ENCODE measurements at regions not wholly inside any gene's neighbourhood (a gene's known extent, or its start where the extent isn't known, plus 50 kb on each side); places are given as distances from the start of the nearest gene placed in this dataset.

DNA sequence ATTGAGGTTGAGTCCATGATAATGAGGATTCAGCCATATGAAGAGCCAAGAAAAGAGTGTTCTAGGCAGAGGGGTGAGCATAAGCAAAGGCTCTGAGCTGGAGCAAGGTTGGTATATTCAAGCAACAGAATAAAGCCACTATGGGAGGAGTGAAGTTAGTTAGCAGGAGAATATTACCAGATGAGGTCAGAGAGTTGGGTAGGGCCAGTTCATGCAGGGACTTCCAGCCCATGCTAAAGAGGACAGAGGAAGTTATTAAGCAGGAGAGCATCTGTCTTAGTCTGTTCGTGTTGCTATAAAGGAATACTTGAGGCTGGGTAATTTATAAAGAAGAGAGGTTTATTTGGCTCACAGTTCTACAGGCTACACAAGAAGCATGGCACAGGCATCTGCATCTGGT lies 57.1 kb upstream of the ATG10 start:
- no peak for DNase-seq (ENCODE audit: low read depth in 4 of 4, low spot score in 2 of 4)

- no peak for DNase-seq (ENCODE audit: low read depth in 4 of 4, low spot score in 2 of 4)
Measured at GRCh38 chr5:81912933-81913332, 58.9 kb upstream of the ATG10 start.

DNA sequence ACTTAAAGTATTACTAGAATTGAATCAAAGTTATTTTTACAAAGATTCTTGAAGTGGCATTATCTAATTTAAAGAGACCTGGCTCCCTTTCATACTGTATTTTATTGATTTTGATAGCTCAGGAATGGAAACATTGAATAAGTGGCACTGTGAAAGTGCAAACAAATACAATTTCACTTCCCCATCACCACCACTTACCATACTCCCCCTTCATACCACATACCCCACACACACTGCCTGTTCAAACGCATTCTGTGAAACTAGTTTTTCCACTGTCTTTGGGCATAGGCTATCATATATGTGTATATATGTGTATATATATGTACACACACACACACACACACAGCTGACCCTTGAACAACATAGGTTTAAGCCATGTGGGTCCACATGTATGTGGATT lies 62.1 kb upstream of the ATG10 start:
- DNase-seq (ENCODE audit: low read depth in 4 of 4, low spot score in 2 of 4), result no peak

DNA sequence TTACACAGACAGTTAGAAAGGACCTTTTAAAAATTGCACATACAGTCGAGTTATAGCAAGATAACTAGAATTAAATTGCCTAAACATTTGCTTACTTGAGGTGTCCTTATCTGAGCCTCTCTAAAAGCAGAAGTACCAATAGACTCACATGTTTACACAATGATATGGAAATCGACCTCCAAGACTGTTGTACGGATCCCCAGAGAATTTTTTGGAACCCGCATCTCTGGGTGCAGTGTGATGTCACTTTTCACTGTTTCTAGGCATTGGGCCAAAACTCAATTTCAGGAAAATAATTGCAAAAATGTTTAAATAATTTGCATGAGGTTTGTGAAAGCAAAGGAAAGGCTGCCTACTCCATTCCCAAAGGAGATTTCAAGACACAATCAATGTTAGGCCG lies 63.1 kb upstream of the ATG10 start:
- no peak for DNase-seq (ENCODE audit: low read depth in 4 of 4, low spot score in 2 of 4)

GRCh38 chr5:81908044-81908443 lies 63.8 kb upstream of the ATG10 start:
- DNase-seq (ENCODE audit: low read depth in 4 of 4, low spot score in 2 of 4), result no peak

DNA sequence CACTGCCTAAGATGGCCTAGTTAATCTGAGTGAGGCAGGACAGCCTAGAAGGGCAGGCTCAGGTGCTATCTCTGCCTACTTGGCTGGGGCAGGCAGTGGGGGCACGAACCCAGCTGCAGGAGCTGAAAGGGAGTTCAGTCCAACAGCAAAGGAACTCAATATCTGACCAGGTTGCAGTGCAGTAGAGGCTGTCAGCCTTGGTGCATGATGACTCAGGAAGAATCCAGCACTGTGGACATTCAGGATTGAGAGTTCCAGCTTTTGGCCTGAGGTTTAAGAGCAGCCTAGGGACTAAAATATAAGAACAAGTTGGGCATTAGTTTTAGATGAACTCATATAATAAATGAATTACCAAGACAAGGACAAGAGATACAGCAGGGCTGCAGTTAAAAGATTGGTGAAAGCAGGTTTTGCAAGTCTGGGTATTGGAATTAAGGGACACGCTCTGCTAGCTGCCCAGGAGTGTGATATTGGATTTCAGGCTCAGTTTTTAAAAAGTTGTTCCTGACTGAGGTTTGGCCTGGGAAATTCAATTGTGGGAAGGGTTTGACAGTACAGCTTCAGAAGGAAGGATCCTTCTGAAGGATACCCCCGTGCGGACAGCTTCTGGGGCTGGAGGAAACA lies 64.7 kb upstream of the ATG10 start:
- DNase-seq (ENCODE audit: low read depth in 4 of 4, low spot score in 2 of 4), result peak in 2 of 4 donors; percentile 13 to 28

DNA sequence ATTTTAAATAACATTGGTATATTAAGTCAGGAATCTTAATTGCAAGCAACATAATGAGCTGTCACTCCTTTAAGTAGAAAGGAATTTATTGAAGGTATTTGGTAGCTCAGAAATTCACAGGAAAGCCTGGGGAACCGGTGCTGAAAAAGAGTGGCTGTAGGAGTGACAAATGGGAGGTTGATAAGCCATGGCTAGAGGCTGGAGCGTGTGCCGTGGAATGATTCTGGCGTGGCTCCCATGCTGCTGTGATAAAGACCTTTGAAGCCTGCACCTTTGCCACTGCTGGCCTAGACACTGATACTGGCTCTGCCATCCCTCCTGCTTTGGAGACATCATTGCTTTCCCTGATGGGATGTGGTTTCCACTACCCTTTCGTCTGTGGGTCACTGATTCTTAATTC lies 65.7 kb upstream of the ATG10 start:
- no peak for DNase-seq (ENCODE audit: low read depth in 4 of 4, low spot score in 2 of 4)

DNA sequence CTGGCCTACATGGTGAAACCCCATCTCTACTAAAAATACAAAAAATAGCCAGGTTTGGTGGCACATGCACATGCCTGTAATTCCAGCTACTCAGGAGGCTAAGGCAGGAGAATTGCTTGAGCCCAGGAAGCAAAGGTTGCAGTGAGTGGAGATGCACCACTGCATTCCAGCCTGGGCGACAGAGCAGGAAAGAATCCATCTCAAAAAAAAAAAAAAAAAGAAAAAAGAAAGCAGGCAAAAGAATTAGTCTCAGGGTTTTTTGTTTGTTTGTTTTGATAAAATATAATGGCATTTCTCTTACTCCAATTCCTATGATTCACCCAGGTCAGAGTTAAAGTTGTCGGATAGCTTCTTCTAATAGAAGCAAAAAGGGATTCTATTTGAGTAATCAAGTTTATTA lies 67.0 kb upstream of the ATG10 start:
- no peak for DNase-seq (ENCODE audit: low read depth in 4 of 4, low spot score in 2 of 4)

- no peak for DNase-seq (ENCODE audit: low read depth in 4 of 4, low spot score in 2 of 4)
Measured at GRCh38 chr5:81904166-81904565, 67.7 kb upstream of the ATG10 start.

- DNase-seq (ENCODE audit: low read depth in 4 of 4, low spot score in 2 of 4), result no peak
Measured at GRCh38 chr5:81901586-81901985, 70.2 kb upstream of the ATG10 start.

GRCh38 chr5:81899123-81899522 lies 72.7 kb upstream of the ATG10 start:
- DNase-seq (ENCODE audit: low read depth in 4 of 4, low spot score in 2 of 4), result no peak

- no peak for DNase-seq (ENCODE audit: low read depth in 4 of 4, low spot score in 2 of 4)
Measured at GRCh38 chr5:81898403-81898802, 73.4 kb upstream of the ATG10 start.

- no peak for DNase-seq (ENCODE audit: low read depth in 4 of 4, low spot score in 2 of 4)
Measured at GRCh38 chr5:81896764-81897163, 75.1 kb upstream of the ATG10 start.

DNA sequence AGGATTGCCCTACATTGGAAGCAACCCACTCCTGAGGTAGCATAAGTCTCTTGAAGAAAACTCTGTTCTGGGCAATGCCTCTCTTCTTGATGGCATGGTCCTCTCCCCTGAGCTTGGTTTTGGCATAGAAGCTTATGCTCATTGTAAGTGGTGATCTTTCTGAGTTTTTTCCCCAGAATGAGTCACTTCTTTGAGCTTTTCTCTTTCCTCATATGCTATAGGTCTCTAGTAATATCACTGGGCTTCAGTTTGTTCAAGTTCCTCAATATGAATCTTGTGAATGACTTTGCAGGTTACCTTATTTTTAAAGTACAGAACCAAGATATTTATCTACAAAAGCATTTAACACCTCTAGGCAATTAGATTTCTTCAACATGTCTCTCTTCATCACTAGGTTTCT lies 76.5 kb upstream of the ATG10 start:
- DNase-seq (ENCODE audit: low read depth in 4 of 4, low spot score in 2 of 4), result no peak

DNA sequence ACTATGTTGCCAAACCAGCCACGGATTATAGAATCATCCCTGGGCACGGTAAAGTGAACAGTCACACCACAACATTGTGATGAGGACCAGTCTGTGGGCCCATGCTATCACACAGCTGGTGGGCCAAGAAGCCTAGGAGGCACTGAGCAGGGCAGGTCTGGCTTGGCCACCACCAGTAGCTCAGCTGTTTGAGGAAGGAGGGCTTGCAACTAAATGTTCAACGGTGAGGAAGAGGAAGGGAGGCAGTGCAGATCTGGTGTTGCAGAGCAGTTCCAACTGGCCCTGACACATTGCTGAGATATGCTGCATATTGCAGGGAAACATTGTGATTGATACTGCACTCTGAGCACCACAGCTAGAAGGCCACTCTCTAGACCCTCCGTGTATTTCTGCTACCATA lies 77.9 kb upstream of the ATG10 start:
- no peak for DNase-seq (ENCODE audit: low read depth in 4 of 4, low spot score in 2 of 4)

GRCh38 chr5:81884871-81885270 lies 87.0 kb upstream of the ATG10 start:
- DNase-seq (ENCODE audit: low read depth in 4 of 4, low spot score in 2 of 4), result no peak

GRCh38 chr5:81883371-81883770 lies 88.5 kb upstream of the ATG10 start:
- no peak for DNase-seq (ENCODE audit: low read depth in 4 of 4, low spot score in 2 of 4)

DNA sequence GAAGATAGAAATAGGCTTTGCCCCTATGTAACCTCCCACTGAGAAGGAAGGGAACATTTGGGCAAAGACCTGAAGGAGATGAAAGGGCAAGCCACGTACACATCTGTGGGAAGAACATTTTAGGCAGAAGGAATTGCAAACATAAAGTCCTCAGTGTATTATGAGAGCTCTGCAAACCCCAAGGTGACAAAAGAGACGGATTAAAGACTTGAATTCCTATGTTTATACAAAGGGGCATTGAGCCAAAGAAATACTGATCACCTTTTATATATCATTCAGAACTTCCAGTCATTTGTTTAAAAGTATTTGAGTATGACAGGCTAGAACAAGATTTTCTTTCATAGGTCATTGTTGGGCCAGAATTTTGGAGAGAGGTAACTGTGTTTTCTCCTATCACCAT lies 90.2 kb upstream of the ATG10 start:
- DNase-seq (ENCODE audit: low read depth in 4 of 4, low spot score in 2 of 4), result no peak

- no peak for DNase-seq (ENCODE audit: low read depth in 4 of 4, low spot score in 2 of 4)
Measured at GRCh38 chr5:81879936-81880335, 91.9 kb upstream of the ATG10 start.

GRCh38 chr5:81878333-81878732 lies 93.5 kb upstream of the ATG10 start:
- DNase-seq (ENCODE audit: low read depth in 4 of 4, low spot score in 2 of 4), result no peak

DNA sequence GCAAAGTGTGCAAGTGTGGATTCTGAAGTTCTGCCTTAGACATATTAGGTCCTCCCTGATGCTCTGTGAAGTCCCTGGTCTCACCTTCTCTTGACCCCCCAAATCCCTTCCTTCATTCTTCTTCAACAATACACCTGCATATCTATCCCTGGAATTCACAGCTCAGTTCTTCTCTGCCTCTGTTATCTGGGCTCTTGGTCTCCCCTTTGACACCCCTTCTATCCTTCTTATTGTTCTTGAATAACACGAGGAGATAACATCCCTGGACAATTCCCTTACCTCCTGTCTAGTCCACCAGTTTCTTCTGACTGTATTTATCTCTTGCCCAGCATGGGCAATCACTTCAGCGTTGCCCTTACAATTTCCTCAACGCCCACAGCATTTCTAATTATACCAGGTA lies 104.8 kb upstream of the ATG10 start:
- DNase-seq (ENCODE audit: low read depth in 4 of 4, low spot score in 2 of 4), result no peak

GRCh38 chr5:81860778-81861177 lies 109.9 kb upstream of the SSBP2 start:
- no peak for DNase-seq (ENCODE audit: low read depth in 4 of 4, low spot score in 2 of 4)

DNA sequence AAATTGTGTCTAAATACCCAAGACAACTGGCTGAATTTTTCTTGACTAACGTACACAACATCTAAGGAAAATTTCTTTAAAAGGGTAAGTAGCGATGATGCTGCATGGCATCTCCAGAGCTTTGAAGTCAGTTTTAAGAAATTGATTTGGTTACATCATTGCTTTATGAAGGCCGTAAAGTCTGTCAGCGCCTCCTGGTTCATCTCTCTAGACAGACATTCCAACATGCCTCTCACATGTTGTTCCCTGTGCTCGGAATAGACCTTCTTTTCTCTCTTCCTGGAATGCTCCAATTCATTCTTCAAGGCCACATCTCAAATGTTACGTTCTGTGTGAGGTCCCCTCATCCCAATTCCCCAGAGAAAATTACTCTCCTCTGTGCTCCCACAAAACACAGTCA lies 108.7 kb upstream of the SSBP2 start:
- DNase-seq (ENCODE audit: low read depth in 4 of 4, low spot score in 2 of 4), result no peak
